Transverse colon (tissue), 3 donors: ENCODE measurements at regions not wholly inside any gene's neighbourhood (a gene's known extent, or its start where the extent isn't known, plus 50 kb on each side); places are given as distances from the start of the nearest gene placed in this dataset.
"Not testable (repeated sequence)": the region's sequence is repeated elsewhere in the genome, so short reads cannot be mapped to it uniquely, and the experiment has no call there.

ENCODE experiments used
- EP300 ChIP-seq: sonication (generic); formaldehyde crosslinking; IDR thresholded peaks from one replicate; pipeline ENCODE4 v1.6.1; 2017; ENCODE audit warnings: antibody characterized with exemption, low read depth
- POLR2A ChIP-seq: fragments of 450-650 bp; IDR thresholded peaks from one replicate; pipeline ENCODE4 v1.6.1; 2016; ENCODE audit warnings: antibody characterized with exemption, mild to moderate bottlenecking, moderate library complexity
- TF ChIP-seq, protein P1 (sequence below), 5 experiments: fragments of 200-600 bp in 3 of 5; fragments of 450-650 bp in 2 of 5; sonication (generic) in 3 of 5; IDR thresholded peaks; 1 replicate in 2 of 5; 2 replicates in 3 of 5; pipeline ENCODE4 v1.5.1; 2016 to 2017; ENCODE audit warnings: antibody characterized with exemption in 5 of 5, inconsistent platforms in 3 of 5, mild to moderate bottlenecking in 2 of 5, moderate library complexity in 1 of 5

DNA sequence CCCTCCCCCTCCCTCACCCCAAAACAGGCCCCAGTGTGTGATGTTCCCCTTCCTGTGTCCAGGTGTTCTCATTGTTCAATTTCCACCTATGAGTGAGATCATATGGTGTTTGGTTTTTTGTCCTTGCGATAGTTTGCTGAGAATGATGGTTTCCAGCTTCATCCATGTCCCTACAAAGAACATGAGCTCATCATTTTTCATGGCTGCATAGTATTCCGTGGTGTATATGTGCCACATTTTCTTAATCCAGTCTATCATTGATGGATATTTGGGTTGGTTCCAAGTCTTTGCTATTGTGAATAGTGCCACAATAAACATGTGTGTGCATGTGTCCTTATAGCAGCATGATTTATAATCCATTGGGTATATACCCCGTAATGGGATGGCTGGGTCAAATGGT lies 363.4 kb upstream of the MDFIC2 start:
- not testable (repeated sequence) for TF ChIP-seq POLR2A, EP300
- TF ChIP-seq, protein P1, sequence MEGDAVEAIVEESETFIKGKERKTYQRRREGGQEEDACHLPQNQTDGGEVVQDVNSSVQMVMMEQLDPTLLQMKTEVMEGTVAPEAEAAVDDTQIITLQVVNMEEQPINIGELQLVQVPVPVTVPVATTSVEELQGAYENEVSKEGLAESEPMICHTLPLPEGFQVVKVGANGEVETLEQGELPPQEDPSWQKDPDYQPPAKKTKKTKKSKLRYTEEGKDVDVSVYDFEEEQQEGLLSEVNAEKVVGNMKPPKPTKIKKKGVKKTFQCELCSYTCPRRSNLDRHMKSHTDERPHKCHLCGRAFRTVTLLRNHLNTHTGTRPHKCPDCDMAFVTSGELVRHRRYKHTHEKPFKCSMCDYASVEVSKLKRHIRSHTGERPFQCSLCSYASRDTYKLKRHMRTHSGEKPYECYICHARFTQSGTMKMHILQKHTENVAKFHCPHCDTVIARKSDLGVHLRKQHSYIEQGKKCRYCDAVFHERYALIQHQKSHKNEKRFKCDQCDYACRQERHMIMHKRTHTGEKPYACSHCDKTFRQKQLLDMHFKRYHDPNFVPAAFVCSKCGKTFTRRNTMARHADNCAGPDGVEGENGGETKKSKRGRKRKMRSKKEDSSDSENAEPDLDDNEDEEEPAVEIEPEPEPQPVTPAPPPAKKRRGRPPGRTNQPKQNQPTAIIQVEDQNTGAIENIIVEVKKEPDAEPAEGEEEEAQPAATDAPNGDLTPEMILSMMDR (IDR thresholded peaks at IDR 0.05): not testable (repeated sequence)
